Upper lobe of left lung (tissue), 4 donors: ENCODE measurements at regions not wholly inside any gene's neighbourhood (a gene's known extent, or its start where the extent isn't known, plus 50 kb on each side); places are given as distances from the start of the nearest gene placed in this dataset.

Source experiments
- POLR2A ChIP-seq, 4 donors: fragments of 450-650 bp; IDR thresholded peaks; one replicate each; pipeline ENCODE4 v1.5.1; 2016 to 2017; ENCODE audit warnings: antibody characterized with exemption in 4 of 4, mild to moderate bottlenecking in 2 of 4
- TF ChIP-seq, protein P1 (sequence below), 6 experiments: fragments of 450-650 bp in 4 of 6; fragments of 200-600 bp in 2 of 6; sonication (generic) in 2 of 6; IDR thresholded peaks; one replicate each; pipeline ENCODE4 v1.5.1; 2016 to 2019; ENCODE audit warnings: antibody characterized with exemption in 6 of 6

GRCh38 chr20:22984008-22984407, 51.1 kb upstream of the SSTR4 start:
- TF ChIP-seq, protein P1, sequence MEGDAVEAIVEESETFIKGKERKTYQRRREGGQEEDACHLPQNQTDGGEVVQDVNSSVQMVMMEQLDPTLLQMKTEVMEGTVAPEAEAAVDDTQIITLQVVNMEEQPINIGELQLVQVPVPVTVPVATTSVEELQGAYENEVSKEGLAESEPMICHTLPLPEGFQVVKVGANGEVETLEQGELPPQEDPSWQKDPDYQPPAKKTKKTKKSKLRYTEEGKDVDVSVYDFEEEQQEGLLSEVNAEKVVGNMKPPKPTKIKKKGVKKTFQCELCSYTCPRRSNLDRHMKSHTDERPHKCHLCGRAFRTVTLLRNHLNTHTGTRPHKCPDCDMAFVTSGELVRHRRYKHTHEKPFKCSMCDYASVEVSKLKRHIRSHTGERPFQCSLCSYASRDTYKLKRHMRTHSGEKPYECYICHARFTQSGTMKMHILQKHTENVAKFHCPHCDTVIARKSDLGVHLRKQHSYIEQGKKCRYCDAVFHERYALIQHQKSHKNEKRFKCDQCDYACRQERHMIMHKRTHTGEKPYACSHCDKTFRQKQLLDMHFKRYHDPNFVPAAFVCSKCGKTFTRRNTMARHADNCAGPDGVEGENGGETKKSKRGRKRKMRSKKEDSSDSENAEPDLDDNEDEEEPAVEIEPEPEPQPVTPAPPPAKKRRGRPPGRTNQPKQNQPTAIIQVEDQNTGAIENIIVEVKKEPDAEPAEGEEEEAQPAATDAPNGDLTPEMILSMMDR (IDR thresholded peaks at IDR 0.05), result no peak
- TF ChIP-seq POLR2A (IDR thresholded peaks at IDR 0.05), result no peak
